ENCODE measurements at regions not wholly inside any gene's neighbourhood (a gene's known extent, or its start where the extent isn't known, plus 50 kb on each side); places are given as distances from the start of the nearest gene placed in this dataset.

GRCh38 chr20:11020712-11021111 lies 346.9 kb upstream of the JAG1 start:
- TF ChIP-seq POLR2AphosphoS5 (IDR thresholded peaks at IDR 0.05; ENCODE audit: low read length): no peak
- no peak for TF ChIP-seq CTCF (IDR thresholded peaks at IDR 0.05 in 2 of 3, conservative IDR thresholded peaks at IDR 0.05 in 1 of 3; ENCODE audit: control insufficient read depth in 2 of 3, extremely low read depth in 1 of 3, insufficient read depth in 1 of 3, low read depth in 3 of 3, low read length in 3 of 3)
- no peak for TF ChIP-seq FOXM1 (IDR thresholded peaks at IDR 0.05; ENCODE audit: low read depth, low read length)
- TF ChIP-seq NFXL1 (IDR thresholded peaks at IDR 0.05; ENCODE audit: borderline replicate concordance): no peak
- TF ChIP-seq HDAC6 (IDR thresholded peaks at IDR 0.05; ENCODE audit: unreplicated experiment): no peak
- TF ChIP-seq NR2C2 (IDR thresholded peaks at IDR 0.05; ENCODE audit: borderline replicate concordance, control insufficient read depth, insufficient read length, low read depth): no peak
- no peak for TF ChIP-seq CHD2 (IDR thresholded peaks at IDR 0.05; ENCODE audit: borderline replicate concordance, low read depth, low read length)
- no peak for TF ChIP-seq SIN3A (IDR thresholded peaks at IDR 0.05; ENCODE audit: low read depth, low read length)
- TF ChIP-seq YBX1 (IDR thresholded peaks at IDR 0.05): no peak

Measured in GM12878 (cell line).